ENCODE measurements at regions not wholly inside any gene's neighbourhood (a gene's known extent, or its start where the extent isn't known, plus 50 kb on each side); places are given as distances from the start of the nearest gene placed in this dataset.
"Not testable (repeated sequence)": the region's sequence is repeated elsewhere in the genome, so short reads cannot be mapped to it uniquely, and the experiment has no call there.

DNA sequence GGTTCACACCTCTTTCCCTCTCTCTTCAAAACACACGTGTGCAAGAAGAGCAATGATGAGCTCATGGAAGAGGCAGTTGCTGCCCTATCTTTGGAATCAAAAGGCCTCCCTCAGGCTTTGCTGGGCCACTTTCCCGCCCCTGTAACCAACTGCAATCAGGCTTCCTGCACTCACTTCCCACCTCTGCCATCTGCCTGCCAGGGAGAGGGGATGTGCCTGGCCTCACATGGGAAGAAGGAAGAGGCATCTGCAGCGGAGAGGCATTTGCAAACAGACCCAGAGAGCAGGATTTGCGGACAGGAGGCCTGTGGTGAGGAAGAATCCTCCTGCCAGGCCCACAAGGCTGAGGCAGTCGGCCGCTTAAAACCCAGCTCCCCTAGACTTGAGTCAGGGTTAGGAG, 175.6 kb upstream of the ATP10A start:
- WGBS, 3 donors: 45 to 62% (median 55%) methylated on average over 6 of the region's 6 CpGs

DNA sequence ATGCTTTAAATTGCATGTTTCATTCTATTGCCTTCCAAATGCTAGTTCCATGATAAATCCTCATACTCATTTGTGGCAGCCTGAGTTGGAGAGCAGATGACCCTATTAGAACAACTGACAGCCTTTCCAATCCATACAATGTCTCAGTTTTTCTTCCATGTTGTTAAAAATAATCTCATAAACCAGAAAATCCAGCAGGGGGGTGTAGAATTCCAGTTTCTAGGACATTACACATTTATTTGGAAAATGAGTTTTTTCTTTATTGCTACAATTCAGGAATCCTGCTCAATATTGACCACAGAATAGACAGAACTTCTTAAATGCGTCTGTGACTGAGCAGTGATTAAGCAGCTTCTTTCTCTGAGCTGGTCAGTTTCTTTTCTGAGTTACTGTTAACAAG, 174.2 kb upstream of the ATP10A start:
- DNase-seq (no peak), FAIRE-seq (no peak)
- no peak overlapping the region for H3K27ac ChIP-seq (ENCODE audit: low read depth in 1 of 3, low read length in 2 of 3)
- WGBS, 3 donors: 42 to 54% (median 43%) methylated on average over 1 of the region's 1 CpG
- H3K9me3 ChIP-seq (ENCODE audit: control insufficient read depth in 2 of 2, insufficient read depth in 1 of 2, low read depth in 1 of 2, low read length in 1 of 2): no peaks in the 10 kb centered on the region
- H3K4me3 ChIP-seq (ENCODE audit: low read depth in 1 of 3, low read length in 3 of 3): no peak overlapping the region
- no peaks in the 10 kb centered on the region for H3K4me1 ChIP-seq (ENCODE audit: control insufficient read depth in 3 of 3, insufficient read depth in 2 of 3, low read depth in 1 of 3, low read length in 2 of 3)
- H3K27me3 ChIP-seq (ENCODE audit: control insufficient read depth in 3 of 3, insufficient read depth in 3 of 3, low read length in 3 of 3): no peaks in the 10 kb centered on the region
- H3K36me3 ChIP-seq (ENCODE audit: control insufficient read depth in 3 of 3, insufficient read depth in 2 of 3, low read depth in 1 of 3, low read length in 3 of 3): no peaks in the 10 kb centered on the region

More for the DNA sequence above, 175.6 kb upstream of the ATP10A start:
- H3K4me1 ChIP-seq (ENCODE audit: control insufficient read depth in 3 of 3, insufficient read depth in 2 of 3, low read depth in 1 of 3, low read length in 2 of 3): no peaks in the 10 kb centered on the region
- DNase-seq: no peak
- no peak for FAIRE-seq
- no peaks in the 10 kb centered on the region for H3K9me3 ChIP-seq (ENCODE audit: control insufficient read depth in 2 of 2, insufficient read depth in 1 of 2, low read depth in 1 of 2, low read length in 1 of 2)
- H3K27ac ChIP-seq (ENCODE audit: low read depth in 1 of 3, low read length in 2 of 3): no peak overlapping the region
- no peaks in the 10 kb centered on the region for H3K27me3 ChIP-seq (ENCODE audit: control insufficient read depth in 3 of 3, insufficient read depth in 3 of 3, low read length in 3 of 3)
- H3K36me3 ChIP-seq (ENCODE audit: control insufficient read depth in 3 of 3, insufficient read depth in 2 of 3, low read depth in 1 of 3, low read length in 3 of 3): no peaks in the 10 kb centered on the region
- no peak overlapping the region for H3K4me3 ChIP-seq (ENCODE audit: low read depth in 1 of 3, low read length in 3 of 3)

DNA sequence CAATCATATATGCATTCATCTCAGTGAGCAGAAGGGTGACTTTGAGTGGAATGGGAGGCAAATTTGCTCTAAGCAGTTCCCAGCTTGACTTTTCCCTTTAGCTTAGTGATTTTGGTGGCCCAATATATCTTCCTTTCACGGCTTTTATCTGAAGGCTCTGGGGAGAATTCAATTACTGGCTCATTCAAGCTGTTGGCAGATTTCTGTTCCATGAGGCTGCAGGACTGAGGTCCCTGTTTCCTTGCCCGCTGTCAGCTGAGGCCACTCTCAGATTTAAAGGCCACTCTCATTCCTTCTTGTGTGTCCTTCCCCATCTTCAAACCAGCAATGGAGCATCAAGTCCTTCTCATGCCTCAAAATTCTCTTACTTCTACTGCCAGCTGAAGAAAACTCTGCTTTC, 170.4 kb upstream of the ATP10A start:
- H3K4me1 ChIP-seq (ENCODE audit: control insufficient read depth in 3 of 3, insufficient read depth in 2 of 3, low read depth in 1 of 3, low read length in 2 of 3): no peaks in the 10 kb centered on the region
- peaks cover 0 to 2% of the 10 kb centered on the region in 2 donors for H3K9me3 ChIP-seq (ENCODE audit: control insufficient read depth in 2 of 2, insufficient read depth in 1 of 2, low read depth in 1 of 2, low read length in 1 of 2)
- no peaks in the 10 kb centered on the region for H3K36me3 ChIP-seq (ENCODE audit: control insufficient read depth in 3 of 3, insufficient read depth in 2 of 3, low read depth in 1 of 3, low read length in 3 of 3)
- no peak overlapping the region for H3K27ac ChIP-seq (ENCODE audit: low read depth in 1 of 3, low read length in 2 of 3)
- no peaks in the 10 kb centered on the region for H3K27me3 ChIP-seq (ENCODE audit: control insufficient read depth in 3 of 3, insufficient read depth in 3 of 3, low read length in 3 of 3)
- 62 to 79% (median 72%) methylated on average over 2 of the region's 2 CpGs for WGBS, 3 donors
- no peak overlapping the region for H3K4me3 ChIP-seq (ENCODE audit: low read depth in 1 of 3, low read length in 3 of 3)
- DNase-seq (no peak), FAIRE-seq (no peak)

DNA sequence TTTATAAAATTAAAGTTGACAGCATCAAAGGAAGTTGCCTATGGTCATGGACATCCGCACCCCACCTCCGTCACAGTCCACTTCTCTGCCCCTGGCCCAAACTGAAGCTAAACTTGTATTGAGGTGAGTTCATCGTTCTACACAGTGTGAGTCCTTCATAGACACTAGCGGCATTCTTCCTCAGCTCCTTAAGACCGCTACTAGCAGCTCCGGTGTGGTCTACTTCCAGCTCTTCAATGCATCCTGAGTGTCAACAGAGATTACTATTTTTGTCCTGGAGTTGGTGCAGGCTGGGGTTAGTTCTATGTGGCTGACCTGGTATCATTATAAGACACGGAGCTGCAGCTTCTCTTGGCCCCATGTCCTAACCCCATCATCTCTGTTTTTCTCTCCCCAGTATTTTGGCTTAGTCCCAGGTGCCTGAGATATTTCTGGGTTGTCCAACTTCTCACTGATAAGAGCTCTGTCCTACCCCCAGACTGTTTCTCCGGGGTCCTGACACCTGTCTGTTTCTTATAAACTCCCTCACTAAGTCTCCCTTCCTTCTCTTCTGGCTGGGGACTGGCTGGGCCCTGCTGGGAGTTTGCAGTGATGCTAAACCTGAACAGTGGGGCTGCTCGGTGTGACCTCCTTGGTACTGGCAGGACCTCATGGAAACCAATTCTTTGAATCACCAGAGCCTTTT, 169.2 kb upstream of the ATP10A start:
- WGBS, 3 donors: 71 to 77% (median 76%) methylated on average over 9 of the region's 9 CpGs
- Histone ChIP-seq H3K9me3 (ENCODE audit: control insufficient read depth in 2 of 2, insufficient read depth in 1 of 2, low read depth in 1 of 2, low read length in 1 of 2) (peaks cover 0 to 2% of the 10 kb centered on the region in 2 donors), H3K36me3 (ENCODE audit: control insufficient read depth in 3 of 3, insufficient read depth in 2 of 3, low read depth in 1 of 3, low read length in 3 of 3) (no peaks in the 10 kb centered on the region), H3K4me1 (ENCODE audit: control insufficient read depth in 3 of 3, insufficient read depth in 2 of 3, low read depth in 1 of 3, low read length in 2 of 3) (no peaks in the 10 kb centered on the region), H3K27ac (ENCODE audit: low read depth in 1 of 3, low read length in 2 of 3) (no peak overlapping the region), H3K27me3 (ENCODE audit: control insufficient read depth in 3 of 3, insufficient read depth in 3 of 3, low read length in 3 of 3) (no peaks in the 10 kb centered on the region), H3K4me3 (ENCODE audit: low read depth in 1 of 3, low read length in 3 of 3) (no peak overlapping the region)
- DNase-seq (no peak), FAIRE-seq (no peak)

DNA sequence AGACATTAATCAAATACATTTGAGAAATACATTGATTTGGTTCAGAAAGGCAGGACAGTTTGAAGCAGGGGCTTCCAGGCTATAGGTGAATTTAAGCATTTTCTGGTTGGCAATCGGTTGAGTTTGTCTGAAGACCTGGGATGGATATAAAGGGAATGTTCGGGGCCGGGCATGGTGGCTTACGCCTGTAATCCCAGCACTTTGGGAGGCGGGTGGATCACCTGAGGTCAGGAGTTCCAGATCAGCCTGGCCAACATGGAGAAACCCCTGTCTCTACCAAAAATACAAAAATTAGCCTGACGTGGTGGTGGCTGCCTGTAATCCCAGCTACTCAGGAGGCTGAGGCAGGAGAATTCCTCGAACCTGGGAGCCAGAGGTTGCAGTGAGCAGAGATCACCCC, 166.5 kb upstream of the ATP10A start:
- 80 to 84% (median 82%) methylated on average over 7 of the region's 7 CpGs for WGBS, 3 donors
- DNase-seq; H3K4me1 ChIP-seq (ENCODE audit: control insufficient read depth in 3 of 3, insufficient read depth in 2 of 3, low read depth in 1 of 3, low read length in 2 of 3); H3K4me3 ChIP-seq (ENCODE audit: low read depth in 1 of 3, low read length in 3 of 3); H3K36me3 ChIP-seq (ENCODE audit: control insufficient read depth in 3 of 3, insufficient read depth in 2 of 3, low read depth in 1 of 3, low read length in 3 of 3); H3K9me3 ChIP-seq (ENCODE audit: control insufficient read depth in 2 of 2, insufficient read depth in 1 of 2, low read depth in 1 of 2, low read length in 1 of 2); H3K27ac ChIP-seq (ENCODE audit: low read depth in 1 of 3, low read length in 2 of 3); FAIRE-seq; H3K27me3 ChIP-seq (ENCODE audit: control insufficient read depth in 3 of 3, insufficient read depth in 3 of 3, low read length in 3 of 3): not testable (repeated sequence)

DNA sequence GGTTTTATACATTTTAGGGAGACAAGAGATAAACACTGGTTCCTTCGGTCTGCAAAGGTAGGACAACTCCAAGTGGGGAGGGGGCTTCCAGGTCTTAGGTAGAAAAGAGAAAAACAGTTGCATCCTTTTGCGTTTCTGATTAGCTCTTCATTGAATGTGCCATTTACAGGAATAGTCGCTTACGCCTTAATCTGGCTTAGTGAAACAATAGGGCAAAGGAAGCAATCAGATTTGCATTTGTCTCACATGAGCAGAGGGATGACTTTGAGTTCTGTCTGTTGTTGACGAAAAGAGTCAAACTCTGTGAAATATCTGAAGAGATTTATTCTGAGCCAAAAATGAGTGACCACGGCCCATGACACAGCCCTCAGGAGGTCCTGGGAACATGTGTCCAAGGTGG, 166.0 kb upstream of the ATP10A start:
- no peaks in the 10 kb centered on the region for H3K36me3 ChIP-seq (ENCODE audit: control insufficient read depth in 3 of 3, insufficient read depth in 2 of 3, low read depth in 1 of 3, low read length in 3 of 3)

DNA sequence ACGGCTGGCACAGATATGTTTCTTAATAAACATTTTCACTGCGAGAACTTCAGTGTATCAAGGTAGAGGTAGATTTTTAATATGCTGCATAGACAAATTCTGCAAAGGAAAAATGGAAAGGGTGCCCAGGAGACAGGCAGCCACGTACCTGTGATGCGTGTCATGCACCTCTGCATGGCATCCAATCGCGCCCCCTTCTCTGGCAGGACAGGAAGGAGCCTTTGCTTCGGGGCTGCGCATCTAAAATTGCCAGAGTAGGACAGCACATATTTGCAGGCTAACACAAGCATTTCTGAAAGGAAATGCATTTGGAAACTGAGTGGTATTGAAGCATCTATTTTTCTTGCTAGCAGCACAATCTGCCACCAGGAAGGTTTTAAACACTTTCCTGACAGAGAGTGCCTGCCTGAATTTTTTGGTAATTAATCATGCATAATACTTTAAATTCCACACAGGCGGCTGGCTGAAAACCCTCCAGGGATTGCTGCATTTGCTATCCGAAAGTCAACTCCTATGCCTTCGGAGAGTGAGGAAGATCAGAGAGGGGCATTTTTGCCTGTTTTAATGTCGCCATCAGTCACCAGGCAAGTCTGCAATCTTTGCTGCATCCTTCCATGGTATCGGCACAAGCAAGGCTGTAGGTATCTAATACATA, 165.1 kb upstream of the ATP10A start:
- no peak for FAIRE-seq
- no peaks in the 10 kb centered on the region for H3K36me3 ChIP-seq (ENCODE audit: control insufficient read depth in 3 of 3, insufficient read depth in 2 of 3, low read depth in 1 of 3, low read length in 3 of 3)
- no peak overlapping the region for H3K27ac ChIP-seq (ENCODE audit: low read depth in 1 of 3, low read length in 2 of 3)
- no peaks in the 10 kb centered on the region for H3K4me1 ChIP-seq (ENCODE audit: control insufficient read depth in 3 of 3, insufficient read depth in 2 of 3, low read depth in 1 of 3, low read length in 2 of 3)
- H3K4me3 ChIP-seq (ENCODE audit: low read depth in 1 of 3, low read length in 3 of 3): no peak overlapping the region
- 69 to 88% (median 82%) methylated on average over 13 of the region's 13 CpGs for WGBS, 3 donors
- H3K9me3 ChIP-seq (ENCODE audit: control insufficient read depth in 2 of 2, insufficient read depth in 1 of 2, low read depth in 1 of 2, low read length in 1 of 2): peaks cover 0 to 2% of the 10 kb centered on the region in 2 donors
- H3K27me3 ChIP-seq (ENCODE audit: control insufficient read depth in 3 of 3, insufficient read depth in 3 of 3, low read length in 3 of 3): no peaks in the 10 kb centered on the region
- DNase-seq: no peak

More for the DNA sequence above, 166.0 kb upstream of the ATP10A start:
- no peak for DNase-seq
- no peak overlapping the region for H3K27ac ChIP-seq (ENCODE audit: low read depth in 1 of 3, low read length in 2 of 3)
- peaks cover 0 to 2% of the 10 kb centered on the region in 2 donors for H3K9me3 ChIP-seq (ENCODE audit: control insufficient read depth in 2 of 2, insufficient read depth in 1 of 2, low read depth in 1 of 2, low read length in 1 of 2)
- no peak for FAIRE-seq
- H3K4me3 ChIP-seq (ENCODE audit: low read depth in 1 of 3, low read length in 3 of 3): no peak overlapping the region
- H3K27me3 ChIP-seq (ENCODE audit: control insufficient read depth in 3 of 3, insufficient read depth in 3 of 3, low read length in 3 of 3): no peaks in the 10 kb centered on the region
- H3K4me1 ChIP-seq (ENCODE audit: control insufficient read depth in 3 of 3, insufficient read depth in 2 of 3, low read depth in 1 of 3, low read length in 2 of 3): no peaks in the 10 kb centered on the region
- WGBS, 3 donors: 79 to 84% (median 80%) methylated on average over 6 of the region's 6 CpGs

DNA sequence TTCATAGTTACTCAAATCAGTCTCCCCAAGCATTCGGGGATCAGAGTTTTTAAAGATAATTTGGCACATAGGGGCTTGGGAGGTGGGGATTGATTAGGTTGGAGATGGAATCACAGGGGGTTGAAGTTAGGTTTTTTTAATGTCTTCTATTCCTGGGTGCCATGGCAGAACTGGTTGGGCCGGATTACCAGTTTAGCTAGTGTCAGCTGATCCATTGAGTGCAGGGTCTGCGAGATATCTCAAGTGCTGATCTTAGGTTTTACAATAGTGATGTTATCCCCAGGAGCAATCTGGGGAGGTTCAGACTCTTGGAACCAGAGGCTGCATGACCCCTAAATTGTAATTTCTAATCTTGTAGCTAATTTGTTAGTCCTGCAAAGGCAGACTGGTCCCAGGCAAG, 163.5 kb upstream of the ATP10A start:
- not testable (repeated sequence) for H3K4me1 ChIP-seq (ENCODE audit: control insufficient read depth in 3 of 3, insufficient read depth in 2 of 3, low read depth in 1 of 3, low read length in 2 of 3); DNase-seq; H3K9me3 ChIP-seq (ENCODE audit: control insufficient read depth in 2 of 2, insufficient read depth in 1 of 2, low read depth in 1 of 2, low read length in 1 of 2); FAIRE-seq; H3K4me3 ChIP-seq (ENCODE audit: low read depth in 1 of 3, low read length in 3 of 3); H3K36me3 ChIP-seq (ENCODE audit: control insufficient read depth in 3 of 3, insufficient read depth in 2 of 3, low read depth in 1 of 3, low read length in 3 of 3); H3K27ac ChIP-seq (ENCODE audit: low read depth in 1 of 3, low read length in 2 of 3); H3K27me3 ChIP-seq (ENCODE audit: control insufficient read depth in 3 of 3, insufficient read depth in 3 of 3, low read length in 3 of 3)
- WGBS, 3 donors: 78 to 86% (median 82%) methylated on average over 3 of the region's 3 CpGs

DNA sequence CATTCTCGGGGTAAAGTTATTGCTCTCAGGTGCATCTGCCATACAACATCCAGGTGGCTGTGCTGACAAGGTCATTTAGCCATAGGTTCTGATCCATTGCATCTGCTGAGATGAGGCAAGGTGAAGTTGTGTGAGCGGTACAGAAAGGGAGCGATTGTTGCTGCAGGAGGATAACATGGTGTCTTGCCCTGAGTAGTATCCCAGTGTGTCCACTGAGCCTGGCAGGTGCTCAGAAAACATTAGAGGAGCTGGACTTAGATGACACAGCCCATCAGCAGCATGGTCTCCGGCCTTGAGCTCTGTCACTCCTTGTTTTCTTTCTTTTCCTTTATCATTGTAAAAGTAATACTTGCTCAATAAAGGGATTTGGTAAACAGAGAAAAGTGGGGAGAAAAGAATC, 161.1 kb upstream of the ATP10A start:
- peaks cover 0 to 3% of the 10 kb centered on the region in 2 donors for H3K9me3 ChIP-seq (ENCODE audit: control insufficient read depth in 2 of 2, insufficient read depth in 1 of 2, low read depth in 1 of 2, low read length in 1 of 2)
- no peak overlapping the region for H3K4me3 ChIP-seq (ENCODE audit: low read depth in 1 of 3, low read length in 3 of 3)
- WGBS, 3 donors: 83 to 86% (median 85%) methylated on average over 4 of the region's 4 CpGs
- no peaks in the 10 kb centered on the region for H3K27me3 ChIP-seq (ENCODE audit: control insufficient read depth in 3 of 3, insufficient read depth in 3 of 3, low read length in 3 of 3)
- no peaks in the 10 kb centered on the region for H3K4me1 ChIP-seq (ENCODE audit: control insufficient read depth in 3 of 3, insufficient read depth in 2 of 3, low read depth in 1 of 3, low read length in 2 of 3)
- H3K27ac ChIP-seq (ENCODE audit: low read depth in 1 of 3, low read length in 2 of 3): no peak overlapping the region
- DNase-seq: no peak
- FAIRE-seq: no peak
- H3K36me3 ChIP-seq (ENCODE audit: control insufficient read depth in 3 of 3, insufficient read depth in 2 of 3, low read depth in 1 of 3, low read length in 3 of 3): no peaks in the 10 kb centered on the region

Measured in small intestine (tissue), 7 donors.